ENCODE measurements at regions not wholly inside any gene's neighbourhood (a gene's known extent, or its start where the extent isn't known, plus 50 kb on each side); places are given as distances from the start of the nearest gene placed in this dataset.

DNA sequence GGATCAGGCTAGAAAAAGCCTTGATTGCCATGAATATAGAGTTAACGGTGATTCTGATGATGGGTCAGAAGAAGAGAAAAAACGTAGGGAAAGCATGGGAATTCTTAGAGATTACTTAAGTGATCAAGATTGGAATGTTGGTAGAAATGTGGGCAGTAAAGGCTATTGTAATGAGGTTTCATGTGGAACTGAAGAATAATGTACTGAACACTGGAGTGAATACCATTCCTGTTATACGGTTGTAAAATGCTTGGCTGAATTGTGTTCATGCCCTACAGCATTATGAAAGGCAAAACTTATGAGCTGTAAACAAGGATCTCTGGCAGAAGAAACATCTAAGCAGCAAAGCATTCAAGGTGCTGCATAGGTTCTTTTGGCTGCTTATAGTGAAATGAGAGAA lies 414.1 kb upstream of the CBLB start:
- ATAC-seq (ENCODE audit: insufficient read depth, low FRiP score): no peak
- H3K9me3 ChIP-seq (ENCODE audit: control insufficient read depth in 4 of 4, insufficient read depth in 3 of 4, low read length in 3 of 4): peaks cover 0 to 3% (median under 1%) of the 10 kb centered on the region in 4 donors
- 90 to 92% methylated on average over 3 of the region's 3 CpGs for WGBS, 2 donors
- H3K9ac ChIP-seq (ENCODE audit: insufficient read depth in 1 of 2, low read length in 2 of 2): no peak overlapping the region
- H3K4me1 ChIP-seq (ENCODE audit: control insufficient read depth in 5 of 5, insufficient read depth in 5 of 5, low read length in 5 of 5): no peaks in the 10 kb centered on the region
- TF ChIP-seq, protein P1, sequence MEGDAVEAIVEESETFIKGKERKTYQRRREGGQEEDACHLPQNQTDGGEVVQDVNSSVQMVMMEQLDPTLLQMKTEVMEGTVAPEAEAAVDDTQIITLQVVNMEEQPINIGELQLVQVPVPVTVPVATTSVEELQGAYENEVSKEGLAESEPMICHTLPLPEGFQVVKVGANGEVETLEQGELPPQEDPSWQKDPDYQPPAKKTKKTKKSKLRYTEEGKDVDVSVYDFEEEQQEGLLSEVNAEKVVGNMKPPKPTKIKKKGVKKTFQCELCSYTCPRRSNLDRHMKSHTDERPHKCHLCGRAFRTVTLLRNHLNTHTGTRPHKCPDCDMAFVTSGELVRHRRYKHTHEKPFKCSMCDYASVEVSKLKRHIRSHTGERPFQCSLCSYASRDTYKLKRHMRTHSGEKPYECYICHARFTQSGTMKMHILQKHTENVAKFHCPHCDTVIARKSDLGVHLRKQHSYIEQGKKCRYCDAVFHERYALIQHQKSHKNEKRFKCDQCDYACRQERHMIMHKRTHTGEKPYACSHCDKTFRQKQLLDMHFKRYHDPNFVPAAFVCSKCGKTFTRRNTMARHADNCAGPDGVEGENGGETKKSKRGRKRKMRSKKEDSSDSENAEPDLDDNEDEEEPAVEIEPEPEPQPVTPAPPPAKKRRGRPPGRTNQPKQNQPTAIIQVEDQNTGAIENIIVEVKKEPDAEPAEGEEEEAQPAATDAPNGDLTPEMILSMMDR (IDR thresholded peaks at IDR 0.05; ENCODE audit: control extremely low read depth, extremely low read depth): no peak
- H3K27ac ChIP-seq (ENCODE audit: low read depth in 1 of 2, low read length in 1 of 2): no peak overlapping the region
- DNase-seq: no peak
- H3K4me3 ChIP-seq: no peak overlapping the region
- no peaks in the 10 kb centered on the region for H3K27me3 ChIP-seq (ENCODE audit: control insufficient read depth in 3 of 3, insufficient read depth in 3 of 3, low read length in 2 of 3)
- H3K36me3 ChIP-seq (ENCODE audit: control insufficient read depth in 4 of 4, insufficient read depth in 4 of 4, low read length in 4 of 4): no peaks in the 10 kb centered on the region

DNA sequence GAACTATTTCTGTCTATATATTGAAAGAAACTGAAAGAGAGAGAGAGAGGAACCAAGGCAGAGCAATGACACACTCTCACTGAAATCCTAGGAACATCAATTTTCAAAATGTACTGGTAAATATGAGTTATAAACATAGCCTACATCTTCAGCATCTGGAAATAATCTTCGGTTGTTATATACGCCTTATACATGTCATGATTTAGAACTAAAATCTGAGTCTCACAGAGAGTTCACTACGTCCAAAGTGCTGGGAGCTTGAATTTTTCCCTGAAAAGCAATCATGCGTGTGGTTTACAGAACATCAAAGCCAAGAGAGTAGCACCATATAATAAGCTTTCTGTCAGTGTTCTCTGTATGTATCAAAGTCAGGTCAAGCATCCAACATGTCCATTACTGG lies 420.0 kb upstream of the CBLB start:
- DNase-seq: peak in 2 of 3 donors; percentile 12 to 13
- no peak for ATAC-seq (ENCODE audit: insufficient read depth, low FRiP score)
- 94% methylated on average over 4 of the region's 4 CpGs for WGBS, 2 donors
- Histone ChIP-seq H3K27ac (ENCODE audit: low read depth in 1 of 2, low read length in 1 of 2) (no peak overlapping the region), H3K4me3 (no peak overlapping the region), H3K9me3 (ENCODE audit: control insufficient read depth in 4 of 4, insufficient read depth in 3 of 4, low read length in 3 of 4) (peaks cover 0 to 3% (median under 1%) of the 10 kb centered on the region in 4 donors), H3K36me3 (ENCODE audit: control insufficient read depth in 4 of 4, insufficient read depth in 4 of 4, low read length in 4 of 4) (no peaks in the 10 kb centered on the region), H3K4me1 (ENCODE audit: control insufficient read depth in 5 of 5, insufficient read depth in 5 of 5, low read length in 5 of 5) (peaks cover 0 to 5% (median 0%) of the 10 kb centered on the region in 5 donors), H3K27me3 (ENCODE audit: control insufficient read depth in 3 of 3, insufficient read depth in 3 of 3, low read length in 2 of 3) (no peaks in the 10 kb centered on the region), H3K9ac (ENCODE audit: insufficient read depth in 1 of 2, low read length in 2 of 2) (no peak overlapping the region)
- TF ChIP-seq, protein P1 (IDR thresholded peaks at IDR 0.05; ENCODE audit: control extremely low read depth, extremely low read depth): no peak

DNA sequence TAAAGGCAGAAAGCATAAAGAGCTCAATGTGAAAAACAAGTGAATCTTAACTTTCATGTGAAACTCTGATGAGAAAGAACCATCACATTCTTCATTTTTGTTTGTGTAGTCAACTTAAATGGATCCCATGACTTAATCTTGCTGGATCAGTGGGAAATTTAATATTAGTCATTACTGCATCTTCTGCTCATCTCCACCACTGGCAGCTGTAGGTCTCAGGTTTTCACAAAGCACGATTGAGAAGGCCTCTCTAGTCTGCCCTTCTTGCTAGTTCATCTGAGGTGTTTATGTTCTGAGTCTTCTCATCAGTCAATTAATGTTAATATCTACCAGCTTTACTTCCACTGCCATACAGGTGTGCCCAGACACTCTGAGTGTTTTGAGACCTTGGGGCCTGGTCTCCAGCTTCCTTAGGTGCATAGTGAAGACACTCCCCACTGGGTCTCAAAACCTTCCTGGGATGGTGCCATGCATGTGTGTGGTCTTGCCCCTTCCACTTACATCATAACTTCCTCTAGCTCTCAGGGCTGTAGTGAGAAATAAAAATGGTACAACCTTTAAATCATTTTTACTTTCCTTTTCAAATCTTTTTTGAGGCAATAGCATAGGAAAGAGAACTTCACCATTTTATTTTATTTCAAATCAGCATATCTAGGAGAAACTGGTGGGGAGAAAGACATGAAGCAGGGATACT lies 421.6 kb upstream of the CBLB start:
- Histone ChIP-seq H3K9me3 (ENCODE audit: control insufficient read depth in 4 of 4, insufficient read depth in 3 of 4, low read length in 3 of 4) (peaks cover 0 to 3% (median 0%) of the 10 kb centered on the region in 4 donors), H3K4me1 (ENCODE audit: control insufficient read depth in 5 of 5, insufficient read depth in 5 of 5, low read length in 5 of 5) (peaks cover 0 to 6% (median 0%) of the 10 kb centered on the region in 5 donors), H3K36me3 (ENCODE audit: control insufficient read depth in 4 of 4, insufficient read depth in 4 of 4, low read length in 4 of 4) (no peaks in the 10 kb centered on the region), H3K27ac (ENCODE audit: low read depth in 1 of 2, low read length in 1 of 2) (no peak overlapping the region), H3K27me3 (ENCODE audit: control insufficient read depth in 3 of 3, insufficient read depth in 3 of 3, low read length in 2 of 3) (no peaks in the 10 kb centered on the region), H3K4me3 (no peak overlapping the region), H3K9ac (ENCODE audit: insufficient read depth in 1 of 2, low read length in 2 of 2) (no peak overlapping the region)
- 81 to 91% methylated on average over 1 of the region's 1 CpG for WGBS, 2 donors
- no peak for DNase-seq
- ATAC-seq (ENCODE audit: insufficient read depth, low FRiP score): no peak
- TF ChIP-seq, protein P1 (IDR thresholded peaks at IDR 0.05; ENCODE audit: control extremely low read depth, extremely low read depth): no peak

DNA sequence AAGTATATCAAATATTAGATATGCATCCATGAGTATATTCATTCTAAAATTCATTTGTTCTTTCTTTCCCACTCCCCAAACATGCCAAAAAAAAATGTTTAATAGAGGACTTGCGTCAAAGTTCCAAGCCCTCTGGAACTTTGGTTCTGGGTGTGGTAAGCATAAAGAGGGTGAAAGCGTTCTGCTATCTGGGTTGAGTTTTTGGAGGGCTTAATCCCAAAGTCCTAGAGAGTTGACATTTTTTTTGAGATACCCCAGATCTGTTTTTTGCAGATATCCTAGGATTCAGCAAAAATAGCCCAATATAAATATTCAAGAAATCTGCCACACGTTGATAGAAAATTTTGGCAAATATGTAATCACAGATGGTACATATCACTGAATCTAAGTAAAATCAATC lies 424.3 kb upstream of the CBLB start:
- H3K4me1 ChIP-seq (ENCODE audit: control insufficient read depth in 5 of 5, insufficient read depth in 5 of 5, low read length in 5 of 5): peaks cover 0 to 6% (median 0%) of the 10 kb centered on the region in 5 donors
- 82 to 87% methylated on average over 3 of the region's 3 CpGs for WGBS, 2 donors
- H3K9ac ChIP-seq (ENCODE audit: insufficient read depth in 1 of 2, low read length in 2 of 2): no peak overlapping the region
- no peak overlapping the region for H3K4me3 ChIP-seq
- no peaks in the 10 kb centered on the region for H3K36me3 ChIP-seq (ENCODE audit: control insufficient read depth in 4 of 4, insufficient read depth in 4 of 4, low read length in 4 of 4)
- no peak overlapping the region for H3K27ac ChIP-seq (ENCODE audit: low read depth in 1 of 2, low read length in 1 of 2)
- no peak for ATAC-seq (ENCODE audit: insufficient read depth, low FRiP score)
- TF ChIP-seq, protein P1 (IDR thresholded peaks at IDR 0.05; ENCODE audit: control extremely low read depth, extremely low read depth): no peak
- H3K9me3 ChIP-seq (ENCODE audit: control insufficient read depth in 4 of 4, insufficient read depth in 3 of 4, low read length in 3 of 4): no peaks in the 10 kb centered on the region
- H3K27me3 ChIP-seq (ENCODE audit: control insufficient read depth in 3 of 3, insufficient read depth in 3 of 3, low read length in 2 of 3): no peaks in the 10 kb centered on the region
- no peak for DNase-seq
